IPS-15b (cell line): ENCODE measurements at regions not wholly inside any gene's neighbourhood (a gene's known extent, or its start where the extent isn't known, plus 50 kb on each side); places are given as distances from the start of the nearest gene placed in this dataset.
"Not testable (repeated sequence)": the region's sequence is repeated elsewhere in the genome, so short reads cannot be mapped to it uniquely, and the experiment has no call there.

Experiments used
- H3K27me3 ChIP-seq: one replicate; pipeline ENCODE4 v1.6.1; 2013; ENCODE audit warnings: low read length; ENCODE audit not compliant: control insufficient read depth, insufficient read depth
- H3K36me3 ChIP-seq: one replicate; pipeline ENCODE4 v1.6.1; 2013; ENCODE audit warnings: low read length; ENCODE audit not compliant: control insufficient read depth, insufficient read depth
- H3K4me1 ChIP-seq: one replicate; pipeline ENCODE4 v1.6.1; 2013; ENCODE audit warnings: mild to moderate bottlenecking, low read length; ENCODE audit not compliant: control insufficient read depth, insufficient read depth
- H3K4me3 ChIP-seq: one replicate; pipeline ENCODE4 v1.5.1; 2013; ENCODE audit warnings: low read depth, low read length
- H3K9ac ChIP-seq: one replicate; pipeline ENCODE4 v1.6.1; 2013; ENCODE audit warnings: low read depth, mild to moderate bottlenecking, low read length
- H3K9me3 ChIP-seq: one replicate; pipeline ENCODE4 v1.6.1; 2013; ENCODE audit warnings: mild to moderate bottlenecking, low read length; ENCODE audit not compliant: control insufficient read depth, insufficient read depth

DNA sequence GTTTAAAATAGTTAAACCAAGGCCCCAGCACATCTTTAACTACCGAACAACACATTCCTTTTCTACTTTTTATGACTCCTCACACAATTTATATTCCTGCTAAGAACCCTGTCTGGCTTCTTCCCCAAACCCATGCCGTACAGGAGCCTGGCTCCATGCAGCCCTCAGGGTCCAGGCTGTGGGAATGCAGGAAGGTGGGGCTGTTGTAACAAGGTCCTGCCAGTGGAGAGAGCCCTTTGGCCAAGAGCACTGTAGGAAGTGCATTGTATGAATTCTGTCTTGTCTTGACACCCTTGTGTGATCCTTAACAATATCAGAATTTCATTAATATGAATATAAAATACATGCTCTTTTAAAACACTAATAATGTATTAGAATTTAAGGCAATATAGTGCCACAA, 563.8 kb downstream of the TBL1XR1 start:
- Histone ChIP-seq H3K36me3 (no peaks in the 10 kb centered on the region), H3K9me3 (no peaks in the 10 kb centered on the region), H3K4me1 (peaks cover 3% of the 10 kb centered on the region), H3K4me3 (no peak overlapping the region), H3K9ac (no peak overlapping the region), H3K27me3 (no peaks in the 10 kb centered on the region)

DNA sequence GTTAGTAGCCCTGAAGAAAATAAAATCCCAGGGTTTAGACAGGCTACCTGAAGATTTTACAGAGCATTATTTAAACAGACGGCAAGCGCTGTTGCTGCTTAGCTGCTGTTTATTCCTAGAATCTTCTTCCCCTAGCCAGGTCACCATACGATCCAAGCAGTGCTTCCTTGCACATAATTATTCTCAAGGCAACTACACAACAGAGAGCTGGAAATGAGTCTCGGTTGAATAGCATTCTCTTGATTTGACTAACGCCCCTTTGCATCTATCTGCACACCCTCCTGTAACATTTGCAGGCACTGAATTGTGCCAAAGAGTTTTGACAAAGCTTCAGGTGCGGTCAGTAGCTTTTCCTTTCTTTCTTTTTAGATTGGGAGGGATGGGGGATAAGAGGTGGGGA, 564.4 kb downstream of the TBL1XR1 start:
- Histone ChIP-seq H3K4me1 (peaks cover 3% of the 10 kb centered on the region), H3K36me3 (no peaks in the 10 kb centered on the region), H3K4me3 (no peak overlapping the region), H3K27me3 (no peaks in the 10 kb centered on the region), H3K9me3 (no peaks in the 10 kb centered on the region), H3K9ac (no peak overlapping the region)

- peaks cover 3% of the 10 kb centered on the region for H3K4me1 ChIP-seq
- no peaks in the 10 kb centered on the region for H3K9me3 ChIP-seq
- H3K9ac ChIP-seq, result no peak overlapping the region
- no peaks in the 10 kb centered on the region for H3K27me3 ChIP-seq
- no peaks in the 10 kb centered on the region for H3K36me3 ChIP-seq
- H3K4me3 ChIP-seq, result no peak overlapping the region
Measured at GRCh38 chr3:176631165-176631564, 566.1 kb downstream of the TBL1XR1 start.

DNA sequence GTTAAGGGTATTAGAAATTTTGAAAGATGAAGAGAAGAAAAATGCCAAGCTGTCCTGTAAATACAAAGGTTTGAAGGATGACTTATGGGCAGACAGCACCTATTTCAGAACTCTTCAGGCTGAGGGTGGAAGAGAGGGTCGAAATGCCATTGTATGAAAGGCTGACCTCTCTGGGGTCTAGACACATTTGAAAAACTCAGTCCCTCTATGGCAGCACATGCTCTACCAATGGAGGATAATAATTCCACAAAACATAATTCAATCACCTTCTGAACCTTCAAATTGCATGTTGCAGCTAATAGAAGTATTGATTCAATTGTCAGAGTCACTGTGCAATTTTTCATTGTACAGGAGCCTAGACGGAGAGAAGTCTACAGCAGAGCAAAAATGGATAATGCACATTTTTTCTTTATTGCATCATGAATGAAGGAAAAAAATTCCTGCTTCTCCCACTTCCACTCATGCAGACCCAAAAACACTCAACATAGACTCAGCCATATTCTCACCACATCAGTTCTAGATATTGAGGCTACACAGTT, 569.1 kb downstream of the TBL1XR1 start:
- Histone ChIP-seq H3K36me3 (no peaks in the 10 kb centered on the region), H3K4me3 (no peak overlapping the region), H3K27me3 (no peaks in the 10 kb centered on the region), H3K9ac (no peak overlapping the region), H3K4me1 (peaks cover 3% of the 10 kb centered on the region), H3K9me3 (no peaks in the 10 kb centered on the region)

- Histone ChIP-seq H3K4me3 (no peak overlapping the region), H3K36me3 (no peaks in the 10 kb centered on the region), H3K9me3 (no peaks in the 10 kb centered on the region), H3K4me1 (no peaks in the 10 kb centered on the region), H3K9ac (no peak overlapping the region), H3K27me3 (no peaks in the 10 kb centered on the region)
Measured at GRCh38 chr3:176623468-176624150, 573.7 kb downstream of the TBL1XR1 start.

DNA sequence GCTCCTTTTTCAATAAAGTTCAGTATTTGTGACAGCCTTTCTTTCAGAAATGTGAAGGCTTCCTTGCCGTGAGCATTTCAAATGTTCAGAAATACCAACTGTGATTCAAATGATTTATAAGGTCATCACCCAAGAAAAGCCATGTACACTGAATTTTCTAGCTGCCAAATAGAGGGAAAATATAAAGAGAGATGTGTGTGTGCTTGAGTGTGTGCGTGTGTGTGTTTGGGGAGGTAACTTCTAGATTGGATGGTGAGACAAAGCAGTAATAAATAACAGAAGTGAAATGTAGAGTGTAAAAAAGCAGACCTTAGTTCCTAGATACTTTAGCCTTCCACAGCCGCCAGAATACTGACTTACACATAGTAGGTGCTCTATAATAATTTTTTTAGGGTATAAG, 577.4 kb downstream of the TBL1XR1 start:
- H3K4me3 ChIP-seq, result no peak overlapping the region
- H3K27me3 ChIP-seq, result no peaks in the 10 kb centered on the region
- no peaks in the 10 kb centered on the region for H3K4me1 ChIP-seq
- H3K9ac ChIP-seq, result no peak overlapping the region
- no peaks in the 10 kb centered on the region for H3K9me3 ChIP-seq
- no peaks in the 10 kb centered on the region for H3K36me3 ChIP-seq

DNA sequence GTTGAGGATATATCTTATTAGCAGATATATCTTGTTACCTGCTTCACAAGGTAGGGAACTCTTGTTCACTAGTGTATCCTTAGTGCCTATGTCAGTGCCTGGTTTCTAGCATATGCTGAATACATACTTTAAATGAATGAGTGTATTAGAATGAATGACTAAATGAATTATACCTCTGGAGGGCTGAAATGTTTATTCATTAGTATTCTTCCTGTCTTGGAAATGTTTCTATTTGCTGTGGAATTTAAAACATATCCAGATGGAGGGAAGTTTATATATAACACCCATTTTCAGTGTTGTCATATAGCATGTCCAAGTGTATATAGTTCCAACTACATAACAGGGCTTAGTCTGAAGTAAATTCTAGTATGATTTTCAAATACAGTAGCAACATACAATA, 581.5 kb downstream of the TBL1XR1 start:
- Histone ChIP-seq H3K4me1 (no peaks in the 10 kb centered on the region), H3K36me3 (no peaks in the 10 kb centered on the region), H3K4me3 (no peak overlapping the region), H3K9ac (no peak overlapping the region), H3K27me3 (no peaks in the 10 kb centered on the region), H3K9me3 (no peaks in the 10 kb centered on the region)

GRCh38 chr3:176611703-176612102, 585.6 kb downstream of the TBL1XR1 start:
- no peaks in the 10 kb centered on the region for H3K9me3 ChIP-seq
- H3K4me3 ChIP-seq, result no peak overlapping the region
- H3K27me3 ChIP-seq, result no peaks in the 10 kb centered on the region
- H3K36me3 ChIP-seq, result no peaks in the 10 kb centered on the region
- no peak overlapping the region for H3K9ac ChIP-seq
- H3K4me1 ChIP-seq, result no peaks in the 10 kb centered on the region

DNA sequence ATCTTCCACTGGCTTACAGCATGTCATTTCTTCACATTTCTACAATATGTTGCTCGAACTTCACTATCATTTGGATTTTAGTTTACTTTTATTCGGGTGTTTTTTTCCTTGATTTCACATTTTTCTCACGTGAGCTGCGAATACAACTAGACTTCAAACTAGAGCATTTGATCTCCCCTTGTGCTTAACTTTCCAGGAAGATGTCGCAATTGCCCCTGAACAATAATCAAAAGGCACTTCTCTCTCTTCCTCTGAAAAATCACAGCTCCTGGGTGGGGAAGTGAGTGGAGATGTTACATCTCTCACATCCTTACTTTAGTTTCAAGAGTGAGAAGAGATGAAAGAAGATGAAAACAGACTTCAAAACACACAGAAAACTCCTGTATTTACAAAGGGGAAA, 587.9 kb downstream of the TBL1XR1 start:
- no peaks in the 10 kb centered on the region for H3K36me3 ChIP-seq
- H3K27me3 ChIP-seq, result no peaks in the 10 kb centered on the region

GRCh38 chr3:176605553-176605952, 591.7 kb downstream of the TBL1XR1 start:
- not testable (repeated sequence) for H3K36me3 ChIP-seq, H3K9me3 ChIP-seq, H3K4me3 ChIP-seq, H3K4me1 ChIP-seq, H3K9ac ChIP-seq, H3K27me3 ChIP-seq

More for the DNA sequence above, 587.9 kb downstream of the TBL1XR1 start:
- H3K9ac ChIP-seq, result no peak overlapping the region
- H3K4me1 ChIP-seq, result no peaks in the 10 kb centered on the region
- H3K9me3 ChIP-seq, result no peaks in the 10 kb centered on the region
- H3K4me3 ChIP-seq, result no peak overlapping the region

GRCh38 chr3:176595307-176595706, 602.0 kb downstream of the TBL1XR1 start:
- H3K4me1 ChIP-seq, result no peaks in the 10 kb centered on the region
- H3K4me3 ChIP-seq, result no peak overlapping the region
- H3K27me3 ChIP-seq, result no peaks in the 10 kb centered on the region
- H3K36me3 ChIP-seq, result no peaks in the 10 kb centered on the region
- H3K9ac ChIP-seq, result no peak overlapping the region
- no peaks in the 10 kb centered on the region for H3K9me3 ChIP-seq

DNA sequence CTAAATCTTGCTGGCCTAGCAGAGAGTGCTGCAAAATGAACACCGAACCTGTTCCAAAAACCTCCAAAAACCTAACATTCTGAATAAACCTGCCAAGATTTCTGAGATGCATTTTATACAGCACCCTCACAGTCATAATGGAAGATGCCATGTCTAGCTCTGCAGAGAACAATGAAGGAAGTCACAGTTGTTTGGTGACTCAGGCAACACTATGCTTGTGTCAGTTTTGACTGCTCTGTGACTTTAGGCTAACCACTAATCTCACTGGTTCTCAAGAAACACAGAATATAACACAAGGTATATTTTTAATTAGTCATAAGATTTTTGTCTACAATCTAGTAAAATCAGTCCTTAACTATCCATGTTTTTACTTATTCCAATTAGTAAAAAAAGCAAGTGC, 606.6 kb downstream of the TBL1XR1 start:
- Histone ChIP-seq H3K4me3 (no peak overlapping the region), H3K9me3 (no peaks in the 10 kb centered on the region), H3K36me3 (no peaks in the 10 kb centered on the region), H3K27me3 (no peaks in the 10 kb centered on the region), H3K9ac (no peak overlapping the region), H3K4me1 (no peaks in the 10 kb centered on the region)
